HCT116 (cell line): ENCODE measurements at regions not wholly inside any gene's neighbourhood (a gene's known extent, or its start where the extent isn't known, plus 50 kb on each side); places are given as distances from the start of the nearest gene placed in this dataset.

Experiments
- ATAC-seq: fragments of 200-7000 bp; cut with Tn5 transposase; 2 replicates; pipeline ENCODE4 v1.9.1; 2020; ENCODE audit warnings: mild to moderate bottlenecking, moderate library complexity
- BruUV-seq: library from RNA; stranded (reverse); fragments of 400-500 nt; replicated peaks from 2 replicates; lab custom pipeline; 2021; lab: Mats Ljungman, UMichigan
- CTCF ChIA-PET: fragments of 300-600 bp; sonication (Branson Sonifier 250); formaldehyde crosslinking; loops from one replicate; lab custom pipeline; 2021; ENCODE audit warnings: antibody characterized with exemption; lab: Charles Lee
- POLR2A ChIA-PET: fragments of 300-600, 350-600 bp; sonication (Branson Sonifier 250); formaldehyde crosslinking; loops from one replicate; lab custom pipeline; 2021; ENCODE audit warnings: antibody characterized with exemption; lab: Charles Lee
- RAD21 ChIA-PET, 2 experiments: fragments of 300-600 bp; sonication (Branson Sonifier 250); formaldehyde crosslinking; loops; one replicate each; lab custom pipeline; 2023; ENCODE audit warnings: low total read pairs in 2 of 2; ENCODE audit not compliant: uncharacterized antibody in 2 of 2, unreplicated experiment in 2 of 2, low non-redundant PET in 1 of 2; lab: Charles Lee
- DNase-seq: peaks from one replicate; pipeline ENCODE4 v3.0.0-alpha.2; 2010; ENCODE audit warnings: low read depth, low spot score
- H2AFZ ChIP-seq: fragments of 200-600 bp; shearing (Covaris generic), sonication (generic); 2 replicates; pipeline ENCODE4 v1.6.1; 2017; ENCODE audit warnings: low read depth, mixed run types, mixed read lengths, antibody characterized with exemption, low read length; ENCODE audit not compliant: poor library complexity, severe bottlenecking
- H3K27ac ChIP-seq: 2 replicates; pipeline ENCODE4 v1.5.1; 2012; ENCODE audit warnings: low read depth, low read length
- H3K27me3 ChIP-seq: fragments of 200-600 bp; sonication (generic); 2 replicates; pipeline ENCODE4 v1.6.1; 2016; ENCODE audit warnings: mixed run types, low read length, mixed read lengths; ENCODE audit not compliant: insufficient read depth
- H3K36me3 ChIP-seq, 2 experiments: fragments of 200-500 bp in 1 of 2; fragments of 200-600 bp in 1 of 2; sonication (Bioruptor generic) in 1 of 2; sonication (generic) in 1 of 2; 2 replicates each; pipeline versions ENCODE4 v1.5.1 to v1.6.1; 2014 to 2016; ENCODE audit warnings: low read length in 2 of 2, inconsistent platforms in 1 of 2, mixed read lengths in 1 of 2, mixed run types in 1 of 2; ENCODE audit not compliant: insufficient read depth in 2 of 2, control insufficient read depth in 1 of 2
- H3K4me1 ChIP-seq, 2 experiments: fragments of 200-600 bp in 1 of 2; sonication (generic) in 1 of 2; 2 replicates each; pipeline versions ENCODE4 v1.5.1 to v1.6.1; 2012 to 2017; ENCODE audit warnings: low read length in 2 of 2, inconsistent platforms in 1 of 2, mild to moderate bottlenecking in 1 of 2, mixed read lengths in 1 of 2, mixed run types in 1 of 2, moderate library complexity in 1 of 2; ENCODE audit not compliant: insufficient read depth in 2 of 2, control insufficient read depth in 1 of 2
- H3K4me2 ChIP-seq: fragments of 200-600 bp; sonication (generic); 2 replicates; pipeline ENCODE4 v1.6.1; 2017; ENCODE audit warnings: mixed run types, low read length, mixed read lengths
- H3K4me3 ChIP-seq, 2 experiments: fragments of 200-600 bp in 1 of 2; sonication (generic) in 1 of 2; replicated peaks in 1 of 2; 2 replicates each; pipeline ENCODE4 v1.5.1; 2011 to 2016; ENCODE audit warnings: low read length in 2 of 2, control low read depth in 1 of 2, low read depth in 1 of 2, mild to moderate bottlenecking in 1 of 2, mixed read lengths in 1 of 2, mixed run types in 1 of 2
- H3K79me2 ChIP-seq: fragments of 200-600 bp; sonication (generic); 2 replicates; pipeline ENCODE4 v1.6.1; 2017; ENCODE audit warnings: mild to moderate bottlenecking, mixed run types, low read length, moderate library complexity, mixed read lengths; ENCODE audit not compliant: insufficient read depth
- H3K9ac ChIP-seq: fragments of 200-600 bp; sonication (generic); 2 replicates; pipeline ENCODE4 v1.6.1; 2016; ENCODE audit warnings: low read length, mixed read lengths
- H3K9me2 ChIP-seq: fragments of 200-600 bp; sonication (generic), shearing (Covaris generic); 2 replicates; pipeline ENCODE4 v1.6.1; 2017; ENCODE audit warnings: mixed run types, mild to moderate bottlenecking, moderate library complexity; ENCODE audit not compliant: insufficient read depth
- H3K9me3 ChIP-seq, 2 experiments: fragments of 200-500 bp in 1 of 2; fragments of 200-600 bp in 1 of 2; sonication (Bioruptor generic) in 1 of 2; sonication (generic) in 1 of 2; 2 replicates each; pipeline ENCODE4 v1.6.1; 2014 to 2017; ENCODE audit warnings: low read length in 2 of 2, mixed read lengths in 2 of 2, inconsistent platforms in 1 of 2, low read depth in 1 of 2, mild to moderate bottlenecking in 1 of 2, mixed run types in 1 of 2, moderate library complexity in 1 of 2; ENCODE audit not compliant: control insufficient read depth in 1 of 2, insufficient read depth in 1 of 2
- H4K20me1 ChIP-seq: fragments of 200-600 bp; sonication (generic), shearing (Covaris generic); 2 replicates; pipeline ENCODE4 v1.6.1; 2017; ENCODE audit warnings: mixed run types, mild to moderate bottlenecking, moderate library complexity; ENCODE audit not compliant: insufficient read depth
- ATF3 ChIP-seq: IDR thresholded peaks from 2 replicates; pipeline ENCODE4 v1.6.1; 2012
- CBX3 ChIP-seq: IDR thresholded peaks from 2 replicates; pipeline ENCODE4 v1.6.1; 2012; ENCODE audit warnings: low read depth
- CEBPB ChIP-seq: IDR thresholded peaks from 2 replicates; pipeline ENCODE4 v1.6.1; 2012; ENCODE audit warnings: low read depth
- EGR1 ChIP-seq: IDR thresholded peaks from 2 replicates; pipeline ENCODE4 v1.6.1; 2012; ENCODE audit warnings: low read depth
- ELF1 ChIP-seq: IDR thresholded peaks from 2 replicates; pipeline ENCODE4 v1.6.1; 2012; ENCODE audit warnings: low read depth, borderline replicate concordance
- EZH2 ChIP-seq: fragments of 200-600 bp; sonication (generic); IDR thresholded peaks from 2 replicates; pipeline ENCODE4 v1.6.1; 2017; ENCODE audit warnings: antibody characterized with exemption, mixed run types
- EZH2phosphoT487 ChIP-seq: fragments of 200-600 bp; IDR thresholded peaks from 2 replicates; pipeline ENCODE4 v1.6.1; 2018; ENCODE audit warnings: antibody characterized with exemption, borderline replicate concordance
- FOSL1 ChIP-seq: IDR thresholded peaks from 2 replicates; pipeline ENCODE4 v1.6.1; 2012; ENCODE audit warnings: low read depth
- JUND ChIP-seq: IDR thresholded peaks from 2 replicates; pipeline ENCODE4 v1.6.1; 2012
- POLR2A ChIP-seq: IDR thresholded peaks from 2 replicates; pipeline ENCODE4 v1.7.0; 2011; ENCODE audit warnings: borderline replicate concordance; ENCODE audit not compliant: insufficient read depth, insufficient read length; ENCODE audit errors: extremely low read depth
- POLR2AphosphoS5 ChIP-seq: IDR thresholded peaks from 2 replicates; pipeline ENCODE4 v1.6.1; 2011; ENCODE audit warnings: mild to moderate bottlenecking, low read depth, low read length, moderate library complexity
- RAD21 ChIP-seq: IDR thresholded peaks from 2 replicates; pipeline ENCODE4 v1.6.1; 2012; ENCODE audit warnings: low read depth, mild to moderate bottlenecking
- REST ChIP-seq: IDR thresholded peaks from 2 replicates; pipeline ENCODE4 v1.6.1; 2012; ENCODE audit warnings: low read depth
- SP1 ChIP-seq: IDR thresholded peaks from 2 replicates; pipeline ENCODE4 v1.6.1; 2012; ENCODE audit warnings: low read depth
- SRF ChIP-seq: IDR thresholded peaks from 2 replicates; pipeline ENCODE4 v1.6.1; 2012; ENCODE audit warnings: low read depth
- TCF7L2 ChIP-seq: IDR thresholded peaks from 2 replicates; pipeline ENCODE4 v1.7.0; 2011; ENCODE audit warnings: borderline replicate concordance, inconsistent platforms; ENCODE audit not compliant: insufficient read depth, insufficient read length; ENCODE audit errors: extremely low read depth
- ZFX ChIP-seq: fragments of 450-650 bp; IDR thresholded peaks from 2 replicates; pipeline ENCODE4 v1.6.1; 2017
- ZNF274 ChIP-seq: fragments of 200-500 bp; sonication (Bioruptor generic); IDR thresholded peaks from 2 replicates; pipeline ENCODE4 v1.6.1; 2014; ENCODE audit warnings: mild to moderate bottlenecking, low read depth, low read length, inconsistent platforms
- intact Hi-C: fragments of 100-400 bp; cut with micrococcal nuclease; formaldehyde crosslinking; loops from 2 replicates; pipeline ENCODE4 v1.10.0; 2022

GRCh38 chr5:158466191-158466590 lies 607.2 kb upstream of the CLINT1 start:
- RAD21 ChIA-PET: no interaction called here
- Histone ChIP-seq H2AFZ (no peak overlapping the region), H3K9me2 (no peaks in the 10 kb centered on the region), H3K27ac (no peak overlapping the region), H3K9ac (no peak overlapping the region), H3K27me3 (0 out of 2 replicates have a peak, but pooled peaks cover under 1% of the 10 kb centered on the region), H3K79me2 (no peaks in the 10 kb centered on the region), H3K9me3 (no peaks in the 10 kb centered on the region), H4K20me1 (no peaks in the 10 kb centered on the region), H3K4me1 (no peaks in the 10 kb centered on the region), H3K4me2 (no peak overlapping the region)
- intact Hi-C loops: no loop called here
- CTCF ChIA-PET: no interaction called here
- no TSS peak for BruUV-seq
- ATAC-seq: no peak
- POLR2A ChIA-PET: no interaction called here
- TF ChIP-seq EGR1: no peak
- TF ChIP-seq TCF7L2: no peak
- TF ChIP-seq ZFX: no peak
- no peak for TF ChIP-seq ZNF274
- no peak for TF ChIP-seq RAD21
- TF ChIP-seq CEBPB: no peak
- no peak for TF ChIP-seq CBX3
- no peak for TF ChIP-seq EZH2phosphoT487
- TF ChIP-seq, all 23 proteins: peak for 0
- no peak for DNase-seq
- H3K4me3 ChIP-seq: no peak overlapping the region
- no peaks in the 10 kb centered on the region for H3K36me3 ChIP-seq

- ChIA-PET RAD21 (no interaction called here), POLR2A (no interaction called here), CTCF (no interaction called here)
- H4K20me1 ChIP-seq: no peaks in the 10 kb centered on the region
- intact Hi-C loops: no loop called here
- H3K9me3 ChIP-seq: no peaks in the 10 kb centered on the region
- H3K4me2 ChIP-seq: no peak overlapping the region
- no peaks in the 10 kb centered on the region for H3K4me1 ChIP-seq
- H2AFZ ChIP-seq: no peak overlapping the region
- H3K79me2 ChIP-seq: no peaks in the 10 kb centered on the region
- H3K4me3 ChIP-seq: no peak overlapping the region
- H3K9ac ChIP-seq: no peak overlapping the region
- H3K27ac ChIP-seq: no peak overlapping the region
- H3K36me3 ChIP-seq: no peaks in the 10 kb centered on the region
- DNase-seq (no peak), ATAC-seq (no peak)
- no TSS peak for BruUV-seq
- H3K9me2 ChIP-seq: no peaks in the 10 kb centered on the region
- no peaks in the 10 kb centered on the region for H3K27me3 ChIP-seq
- TF ChIP-seq SP1 (no peak), CEBPB (no peak), POLR2A (no peak), REST (no peak), EZH2 (no peak), ELF1 (no peak), ATF3 (no peak), CBX3 (no peak), ZNF274 (no peak), EGR1 (no peak), FOSL1 (no peak), RAD21 (no peak), POLR2AphosphoS5 (no peak), SRF (no peak), JUND (no peak)
Measured at GRCh38 chr5:158465086-158465972, 606.4 kb upstream of the CLINT1 start.
